ENCODE measurements at regions not wholly inside any gene's neighbourhood (a gene's known extent, or its start where the extent isn't known, plus 50 kb on each side); places are given as distances from the start of the nearest gene placed in this dataset.

- DNase-seq = no peak
Observed at GRCh38 chr2:57733956-57734355, 312.6 kb upstream of the VRK2 start.

GRCh38 chr2:57740891-57741290 lies 305.7 kb upstream of the VRK2 start:
- DNase-seq = no peak

DNA sequence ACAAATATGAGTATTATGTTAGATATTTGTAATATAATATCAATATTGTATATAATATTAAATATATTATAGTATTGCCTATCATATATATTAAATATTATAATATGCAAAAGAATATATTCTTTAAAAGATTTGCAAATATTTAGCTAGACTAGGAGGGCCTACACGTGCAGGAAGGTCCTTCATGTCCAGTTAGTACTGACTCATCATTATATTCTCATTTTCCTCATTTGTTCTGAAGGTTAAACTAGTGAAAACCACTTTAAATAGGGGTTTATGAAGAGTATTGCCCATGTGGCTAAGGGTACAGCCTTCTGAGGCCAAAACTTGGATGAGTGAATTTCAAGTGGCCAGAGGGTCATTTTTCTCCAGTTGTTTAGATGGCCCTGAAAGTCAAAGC lies 293.0 kb upstream of the VRK2 start:
- no peak for DNase-seq

GRCh38 chr2:57758686-57759085 lies 287.9 kb upstream of the VRK2 start:
- no peak for DNase-seq

DNA sequence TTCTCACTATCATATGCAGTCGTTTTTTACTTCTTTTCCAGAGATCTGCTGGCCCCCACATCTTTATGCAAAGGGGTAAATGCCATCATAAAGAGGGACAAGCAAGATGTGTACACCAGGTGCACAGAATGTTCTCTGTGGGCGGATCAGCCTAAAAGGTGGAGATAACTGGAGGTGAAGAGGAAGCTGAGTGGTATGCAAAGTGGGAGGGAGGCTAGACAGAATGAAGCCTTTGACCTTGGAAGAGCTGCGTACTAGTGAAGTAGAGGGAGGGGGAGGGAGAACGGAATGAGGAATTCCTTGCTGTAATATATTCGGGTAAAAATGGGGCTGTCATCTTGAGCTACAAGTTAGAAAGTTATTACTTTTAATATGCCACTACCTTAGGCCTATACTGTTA lies 287.5 kb upstream of the VRK2 start:
- DNase-seq = no peak

GRCh38 chr2:57759822-57760300 lies 286.7 kb upstream of the VRK2 start:
- peak; percentile 57 for DNase-seq

DNA sequence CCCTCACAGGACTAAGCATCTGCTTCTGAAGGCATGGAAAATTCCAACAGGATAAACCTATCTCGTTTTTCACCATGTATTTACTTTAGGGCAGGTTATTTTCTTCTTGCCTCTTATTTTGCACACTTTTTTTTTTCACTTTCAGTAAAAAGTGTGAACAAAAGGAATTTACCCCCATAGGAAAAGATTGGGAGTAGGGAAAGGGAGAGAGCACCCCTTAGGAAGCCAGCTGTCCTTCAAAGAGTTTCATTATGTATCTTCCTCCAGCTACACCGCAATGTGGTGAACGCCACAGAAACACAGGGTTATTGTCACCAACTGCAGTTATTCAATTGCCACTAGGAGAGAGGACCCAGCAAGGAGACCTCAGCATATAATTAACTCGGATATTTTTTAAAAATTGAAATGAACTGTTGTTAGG lies 286.2 kb upstream of the VRK2 start:
- no peak for DNase-seq

DNA sequence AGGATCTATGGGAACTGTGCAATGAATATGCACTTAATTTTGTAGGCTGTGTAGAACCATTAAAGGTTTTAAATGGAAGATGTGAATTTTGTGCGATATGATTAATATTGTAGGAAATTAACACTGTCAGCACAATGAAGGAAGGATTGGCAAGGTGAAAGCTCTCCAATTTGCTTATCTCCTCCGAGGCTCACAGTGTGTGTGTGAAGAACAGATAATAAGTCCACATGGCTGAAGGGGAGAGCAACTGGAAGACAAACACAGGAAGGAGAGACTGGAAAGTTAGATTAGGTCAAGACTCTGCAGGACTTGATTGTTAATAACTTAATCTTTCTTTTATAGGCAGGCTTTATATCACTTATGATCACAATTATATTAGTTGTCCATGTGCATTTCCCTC lies 269.7 kb upstream of the VRK2 start:
- DNase-seq = no peak

DNA sequence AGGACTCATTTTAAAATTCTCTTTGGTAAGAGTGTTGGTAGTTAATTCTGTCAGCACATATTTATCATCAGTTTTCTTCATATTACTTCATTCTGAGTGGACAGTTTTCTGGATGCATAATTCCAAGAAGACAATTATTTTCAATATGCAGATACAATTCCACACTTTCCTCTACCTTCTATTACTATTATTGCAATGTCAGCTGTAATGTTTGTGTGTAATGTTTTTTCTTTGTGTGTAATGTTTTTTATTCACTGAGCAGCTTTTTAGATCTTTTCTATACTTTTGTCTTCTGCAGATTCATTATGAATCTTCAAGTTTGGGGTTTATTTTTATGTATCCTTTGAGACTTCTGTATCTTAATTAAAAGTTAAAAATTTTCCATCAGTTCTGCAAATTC lies 264.0 kb upstream of the VRK2 start:
- no peak for DNase-seq

DNA sequence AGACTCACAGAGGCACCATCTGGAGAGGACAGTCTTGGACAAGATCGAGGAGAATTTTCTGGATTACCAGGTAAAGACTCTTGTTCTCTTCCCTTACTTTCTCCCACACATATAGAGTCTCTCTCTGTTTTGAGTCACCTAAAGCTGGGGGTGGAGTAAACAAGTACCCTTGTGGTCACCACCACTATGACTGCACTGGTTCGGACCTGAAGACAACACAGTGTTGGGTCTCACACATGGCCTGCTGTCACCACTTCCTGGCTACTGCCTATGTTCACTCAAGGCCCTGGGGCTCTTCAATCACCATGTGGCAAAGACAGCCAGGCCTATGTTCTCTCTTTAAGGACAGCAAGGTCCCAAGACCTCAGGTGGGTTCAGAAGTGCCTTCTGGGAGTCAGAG lies 253.3 kb upstream of the VRK2 start:
- no peak for DNase-seq

- no peak for DNase-seq
Observed at GRCh38 chr2:57796527-57796926, 250.1 kb upstream of the VRK2 start.

DNA sequence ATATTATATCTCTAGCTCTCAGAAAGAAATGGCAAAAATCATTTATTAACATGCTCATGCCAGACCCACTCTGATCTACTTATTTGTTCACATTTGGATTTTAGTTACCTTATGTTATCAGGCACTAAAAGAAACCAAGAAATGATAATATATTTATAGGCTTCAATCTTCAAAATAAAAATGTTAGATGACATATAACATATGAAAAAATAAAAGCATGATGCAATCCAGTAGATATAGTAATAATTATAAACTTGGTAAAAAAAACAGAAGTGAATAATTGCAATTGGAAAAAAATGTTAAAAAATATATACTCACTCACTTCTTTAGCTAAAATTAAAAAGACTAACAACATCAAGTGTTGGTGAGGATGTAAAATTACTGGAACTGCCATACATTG lies 248.3 kb upstream of the VRK2 start:
- no peak for DNase-seq

DNA sequence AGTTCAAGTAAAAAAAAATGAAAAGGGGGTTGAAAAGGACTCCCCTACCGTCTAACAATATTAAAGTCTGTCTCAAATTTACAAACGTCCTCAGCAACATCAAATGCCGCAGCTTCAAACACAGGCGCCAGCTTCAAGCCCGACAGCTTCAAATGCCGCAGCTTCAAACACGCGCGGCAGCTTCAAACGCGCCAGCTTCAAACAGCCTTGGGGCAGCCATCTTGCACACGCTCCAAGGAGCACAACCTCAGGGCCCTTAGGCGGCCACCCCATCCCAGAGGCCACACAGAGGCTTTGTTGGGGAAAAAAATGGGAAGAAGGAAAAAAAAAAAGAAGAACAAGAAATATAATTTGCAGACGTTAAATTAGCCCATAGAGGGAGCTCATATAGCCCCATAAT lies 244.4 kb upstream of the VRK2 start:
- DNase-seq = no peak

- DNase-seq = no peak
Observed at GRCh38 chr2:57804971-57805370, 241.6 kb upstream of the VRK2 start.

- DNase-seq = no peak
Observed at GRCh38 chr2:57806449-57806968, 240.1 kb upstream of the VRK2 start.

DNA sequence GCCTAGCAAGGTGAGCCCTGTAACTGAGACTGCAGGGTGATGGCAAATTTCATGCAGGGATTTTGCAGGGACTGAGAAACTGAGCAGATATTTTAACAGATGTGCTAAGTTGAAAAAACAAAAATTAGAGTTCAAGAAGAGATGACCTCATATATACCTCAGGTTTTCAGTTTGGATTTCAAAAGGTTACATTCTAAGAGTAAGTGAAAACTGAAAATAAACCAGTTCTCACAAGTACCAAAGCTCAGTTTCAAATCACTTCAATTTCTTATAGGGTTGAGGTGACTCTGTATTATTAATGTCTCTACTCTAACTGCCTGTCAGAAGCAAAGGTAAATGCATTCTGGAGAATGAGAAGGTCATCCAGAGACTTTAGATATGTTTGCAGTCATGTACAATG lies 237.4 kb upstream of the VRK2 start:
- no peak for DNase-seq

GRCh38 chr2:57821088-57821487 lies 225.5 kb upstream of the VRK2 start:
- no peak for DNase-seq

- DNase-seq = no peak
Observed at GRCh38 chr2:57828221-57828620, 218.4 kb upstream of the VRK2 start.

GRCh38 chr2:57834666-57835065 lies 211.9 kb upstream of the VRK2 start:
- no peak for DNase-seq

GRCh38 chr2:57842531-57842930 lies 204.1 kb upstream of the VRK2 start:
- no peak for DNase-seq

DNA sequence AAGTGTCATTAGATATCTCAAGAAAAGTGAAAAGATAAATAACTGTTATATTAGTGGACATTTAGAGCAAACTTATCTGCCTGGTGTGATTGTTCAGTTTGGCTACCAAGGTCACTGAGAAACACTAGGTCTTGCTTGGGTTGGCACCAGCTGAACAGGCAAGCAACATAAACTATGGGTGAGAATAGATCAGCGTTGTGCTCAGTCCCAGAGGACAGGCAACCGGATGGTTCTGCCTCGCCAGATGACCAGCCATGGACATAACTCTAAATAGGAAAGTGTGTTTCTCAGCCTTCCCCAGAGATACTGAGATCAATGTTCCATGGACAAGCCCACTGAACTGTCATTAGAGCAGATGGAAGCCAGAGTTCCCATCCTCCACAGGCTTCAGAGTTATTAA lies 203.4 kb upstream of the VRK2 start:
- DNase-seq = no peak

DNA sequence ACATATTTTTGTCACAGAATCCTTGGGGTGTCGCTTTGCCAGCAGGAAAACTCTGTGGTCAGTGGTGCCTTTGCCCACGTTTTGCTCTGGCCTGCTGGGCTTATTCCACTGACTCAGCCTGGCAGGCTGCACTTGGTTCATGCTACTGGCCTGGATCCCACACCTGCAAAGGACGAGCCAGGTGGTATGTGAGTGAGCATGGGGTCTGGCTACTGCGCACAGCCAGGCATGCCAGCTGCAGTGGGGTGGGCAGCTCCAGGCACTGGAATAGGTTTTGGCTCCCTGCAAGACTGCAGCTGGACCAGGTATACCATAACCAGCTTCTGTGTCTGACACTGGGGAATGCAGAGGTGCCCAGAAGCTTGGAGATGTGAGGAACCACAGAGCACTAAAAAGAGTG lies 197.9 kb upstream of the VRK2 start:
- no peak for DNase-seq

- DNase-seq = no peak
Observed at GRCh38 chr2:57849843-57850242, 196.8 kb upstream of the VRK2 start.

GRCh38 chr2:57850415-57851130 lies 196.0 kb upstream of the VRK2 start:
- DNase-seq = no peak

DNA sequence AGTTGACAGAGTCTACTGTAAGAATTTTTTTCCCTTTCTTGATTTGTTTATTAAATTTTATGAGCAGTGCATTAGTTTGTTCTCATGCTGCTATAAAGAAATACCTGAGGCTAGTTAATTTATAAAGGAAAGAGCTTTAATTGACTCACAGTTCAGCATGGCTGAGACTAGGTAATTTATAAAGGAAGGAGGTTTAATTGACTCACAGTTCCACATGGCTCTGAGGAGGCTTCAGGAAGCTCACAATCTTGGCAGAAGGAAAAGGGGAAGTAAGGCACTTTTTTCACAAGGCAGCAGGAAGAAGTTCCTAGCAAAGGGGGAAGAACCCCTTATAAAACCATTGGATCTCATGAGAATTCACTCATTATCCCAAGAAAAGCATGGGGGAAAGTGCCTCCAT lies 191.4 kb upstream of the VRK2 start:
- no peak for DNase-seq
